Thyroid gland (tissue), 4 donors: ENCODE measurements at regions not wholly inside any gene's neighbourhood (a gene's known extent, or its start where the extent isn't known, plus 50 kb on each side); places are given as distances from the start of the nearest gene placed in this dataset.

Source experiments
- DNase-seq, 2 donors: peaks; one replicate each; pipeline ENCODE4 v3.0.0-alpha.2; 2019
- H3K27ac ChIP-seq, 3 donors: fragments of 200-600 bp; sonication (generic); 1 replicate in 2 of 3; 2 replicates in 1 of 3; pipeline ENCODE4 v1.5.1; 2016 to 2019; ENCODE audit warnings: mild to moderate bottlenecking in 1 of 3, moderate library complexity in 1 of 3
- H3K27me3 ChIP-seq: fragments of 200-600 bp; sonication (generic); one replicate; pipeline ENCODE4 v1.5.1; 2019
- H3K36me3 ChIP-seq, 2 donors: fragments of 200-600 bp; sonication (generic); one replicate each; pipeline ENCODE4 v1.5.1; 2016 to 2019
- H3K4me1 ChIP-seq, 2 donors: fragments of 200-600 bp; sonication (generic); one replicate each; pipeline ENCODE4 v1.5.1; 2017 to 2019
- H3K4me3 ChIP-seq, 3 donors: fragments of 200-600 bp; sonication (generic); replicated peaks in 1 of 3; 1 replicate in 2 of 3; 2 replicates in 1 of 3; pipeline ENCODE4 v1.5.1; 2016; ENCODE audit warnings: mild to moderate bottlenecking in 1 of 3
- H3K9me3 ChIP-seq: fragments of 200-600 bp; sonication (generic); one replicate; pipeline ENCODE4 v1.5.1; 2017
- POLR2A ChIP-seq, 2 donors: fragments of 450-650 bp; IDR thresholded peaks; one replicate each; pipeline ENCODE4 v1.6.1; 2017; ENCODE audit warnings: antibody characterized with exemption in 2 of 2, mild to moderate bottlenecking in 2 of 2, moderate library complexity in 1 of 2
- WGBS, 2 donors: methylation state at CpG; one replicate each; pipeline ENCODE4 v1.1.5; 2017; 5-methylcytosine and 5-hydroxymethylcytosine counted together
- intact Hi-C: fragments of 100-400 bp; cut with DNase I; formaldehyde crosslinking; loops from one replicate; pipeline ENCODE4 v1.15.1; 2023
- TF ChIP-seq, protein P1 (sequence below), 6 experiments: fragments of 200-600 bp in 3 of 6; fragments of 450-650 bp in 3 of 6; sonication (generic) in 3 of 6; IDR thresholded peaks; one replicate each; pipeline ENCODE4 v1.5.1; 2016 to 2019; ENCODE audit warnings: antibody characterized with exemption in 6 of 6, mild to moderate bottlenecking in 2 of 6, inconsistent platforms in 1 of 6, moderate library complexity in 1 of 6

DNA sequence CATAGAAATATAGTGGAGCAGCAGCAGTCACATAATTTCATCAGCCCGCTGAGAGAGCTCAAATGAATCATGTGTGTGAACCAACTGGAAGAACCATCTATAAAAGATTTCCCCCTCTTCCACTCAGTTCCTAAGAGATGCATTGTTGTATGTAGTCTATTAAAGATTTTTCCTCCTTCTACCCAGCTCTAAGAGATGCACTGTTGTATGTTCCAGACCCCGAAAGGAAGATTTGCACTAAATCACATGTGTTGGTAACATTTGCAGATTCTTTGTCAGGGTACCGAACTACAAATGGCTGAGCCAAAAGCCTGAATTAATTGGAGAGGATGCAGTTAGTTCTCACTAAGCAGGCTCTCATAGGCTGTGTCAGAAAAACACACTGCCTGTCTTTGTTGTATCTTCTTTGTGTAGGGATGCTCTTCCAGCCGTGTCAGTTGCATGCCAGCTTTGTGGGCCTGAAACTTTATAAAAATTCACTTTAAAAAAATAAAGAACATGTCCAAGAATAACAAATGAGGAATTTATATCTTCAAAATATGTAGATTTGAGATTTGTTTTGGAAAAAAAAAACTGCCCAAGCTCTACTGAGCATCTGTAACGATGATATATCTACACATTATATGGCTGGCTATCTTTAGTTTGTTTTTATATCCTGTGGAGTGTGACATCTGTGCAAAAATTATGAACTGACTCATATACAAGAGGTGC lies 223.1 kb downstream of the MZT1 start:
- Histone ChIP-seq H3K4me3 (no peak overlapping the region), H3K36me3 (no peaks in the 10 kb centered on the region), H3K27me3 (no peaks in the 10 kb centered on the region), H3K4me1 (no peaks in the 10 kb centered on the region), H3K9me3 (no peaks in the 10 kb centered on the region), H3K27ac (no peak overlapping the region)
- TF ChIP-seq POLR2A (IDR thresholded peaks at IDR 0.05), result no peak
- TF ChIP-seq, protein P1, sequence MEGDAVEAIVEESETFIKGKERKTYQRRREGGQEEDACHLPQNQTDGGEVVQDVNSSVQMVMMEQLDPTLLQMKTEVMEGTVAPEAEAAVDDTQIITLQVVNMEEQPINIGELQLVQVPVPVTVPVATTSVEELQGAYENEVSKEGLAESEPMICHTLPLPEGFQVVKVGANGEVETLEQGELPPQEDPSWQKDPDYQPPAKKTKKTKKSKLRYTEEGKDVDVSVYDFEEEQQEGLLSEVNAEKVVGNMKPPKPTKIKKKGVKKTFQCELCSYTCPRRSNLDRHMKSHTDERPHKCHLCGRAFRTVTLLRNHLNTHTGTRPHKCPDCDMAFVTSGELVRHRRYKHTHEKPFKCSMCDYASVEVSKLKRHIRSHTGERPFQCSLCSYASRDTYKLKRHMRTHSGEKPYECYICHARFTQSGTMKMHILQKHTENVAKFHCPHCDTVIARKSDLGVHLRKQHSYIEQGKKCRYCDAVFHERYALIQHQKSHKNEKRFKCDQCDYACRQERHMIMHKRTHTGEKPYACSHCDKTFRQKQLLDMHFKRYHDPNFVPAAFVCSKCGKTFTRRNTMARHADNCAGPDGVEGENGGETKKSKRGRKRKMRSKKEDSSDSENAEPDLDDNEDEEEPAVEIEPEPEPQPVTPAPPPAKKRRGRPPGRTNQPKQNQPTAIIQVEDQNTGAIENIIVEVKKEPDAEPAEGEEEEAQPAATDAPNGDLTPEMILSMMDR (IDR thresholded peaks at IDR 0.05), result no peak
- WGBS, 2 donors, result 68% methylated on average over 5 of the region's 5 CpGs
- intact Hi-C loops, result no loop called here
- DNase-seq, result no peak

DNA sequence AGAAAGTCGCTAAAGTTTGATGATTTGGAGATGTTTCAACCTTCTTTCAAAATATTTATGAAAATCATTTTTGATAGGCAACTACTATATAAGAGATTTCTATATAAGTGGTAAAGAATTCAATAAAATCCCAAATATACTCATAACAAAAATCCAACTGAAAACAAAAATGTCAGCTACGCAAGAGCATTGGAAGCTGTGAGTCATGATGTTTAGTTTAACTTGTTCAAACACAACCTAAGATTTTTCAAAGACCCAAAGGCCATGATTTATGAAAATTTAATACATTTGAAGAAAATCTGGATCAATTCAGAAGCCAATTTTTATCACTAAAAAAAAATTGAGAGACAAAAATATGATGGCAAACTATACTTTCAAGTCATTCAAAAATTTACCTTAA lies 226.6 kb downstream of the MZT1 start:
- intact Hi-C loops, result no loop called here
- 94 to 98% methylated on average over 2 of the region's 2 CpGs for WGBS, 2 donors
- no peak overlapping the region for H3K4me3 ChIP-seq
- no peak for DNase-seq
- no peaks in the 10 kb centered on the region for H3K36me3 ChIP-seq
- H3K4me1 ChIP-seq, result no peaks in the 10 kb centered on the region
- TF ChIP-seq POLR2A (IDR thresholded peaks at IDR 0.05), result no peak
- TF ChIP-seq, protein P1 (IDR thresholded peaks at IDR 0.05), result no peak
- no peaks in the 10 kb centered on the region for H3K9me3 ChIP-seq
- H3K27ac ChIP-seq, result no peak overlapping the region
- H3K27me3 ChIP-seq, result no peaks in the 10 kb centered on the region

DNA sequence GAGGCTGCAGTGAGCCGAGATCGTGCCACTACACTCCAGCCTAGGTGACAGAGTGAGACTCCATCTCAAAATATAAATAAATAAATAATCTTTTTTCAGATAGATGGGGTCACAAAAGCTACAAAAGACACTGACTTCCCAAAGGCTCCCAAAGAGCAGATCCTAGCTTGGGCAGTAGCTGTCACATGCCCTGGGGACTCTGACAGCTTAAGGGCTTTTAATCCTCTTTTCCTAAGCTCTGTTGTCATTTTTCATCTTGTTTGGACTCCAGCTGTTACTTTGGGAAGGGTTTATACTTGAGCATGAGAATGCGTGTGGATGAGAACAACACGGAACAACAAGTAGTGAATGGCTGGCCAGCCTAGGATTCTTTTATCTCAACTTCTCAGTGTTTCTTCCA lies 231.7 kb downstream of the MZT1 start:
- no peaks in the 10 kb centered on the region for H3K4me1 ChIP-seq
- 93 to 95% methylated on average over 4 of the region's 4 CpGs for WGBS, 2 donors
- no peaks in the 10 kb centered on the region for H3K9me3 ChIP-seq
- no peaks in the 10 kb centered on the region for H3K27me3 ChIP-seq
- H3K27ac ChIP-seq, result no peak overlapping the region
- no peak overlapping the region for H3K4me3 ChIP-seq
- TF ChIP-seq POLR2A (IDR thresholded peaks at IDR 0.05), result no peak
- TF ChIP-seq, protein P1 (IDR thresholded peaks at IDR 0.05), result no peak
- intact Hi-C loops, result no loop called here
- no peaks in the 10 kb centered on the region for H3K36me3 ChIP-seq
- DNase-seq, result no peak

DNA sequence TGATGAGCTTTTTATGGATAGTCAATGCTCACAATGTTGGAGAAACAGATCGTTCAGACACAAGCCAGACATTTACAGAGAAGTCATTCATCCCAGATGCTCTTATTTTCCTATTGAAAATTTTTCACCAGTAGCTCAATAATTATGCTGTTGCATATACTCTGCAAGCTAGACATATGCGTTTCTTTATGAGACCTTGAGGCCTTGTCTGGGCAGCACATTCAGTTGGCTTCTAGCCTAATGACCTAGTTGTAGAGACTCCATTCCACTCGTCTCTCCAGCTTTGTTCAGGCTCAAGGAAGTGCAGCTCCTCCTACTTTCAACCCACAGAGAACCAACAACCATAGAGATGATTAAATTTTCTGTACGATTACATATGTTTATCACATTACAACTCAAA lies 237.7 kb downstream of the MZT1 start:
- Histone ChIP-seq H3K36me3 (no peaks in the 10 kb centered on the region), H3K4me1 (no peaks in the 10 kb centered on the region), H3K27me3 (no peaks in the 10 kb centered on the region), H3K4me3 (no peak overlapping the region), H3K9me3 (no peaks in the 10 kb centered on the region), H3K27ac (no peak overlapping the region)
- intact Hi-C loops, result no loop called here
- DNase-seq, result no peak
- 71 to 82% methylated on average over 4 of the region's 4 CpGs for WGBS, 2 donors
- TF ChIP-seq POLR2A (IDR thresholded peaks at IDR 0.05), result no peak
- TF ChIP-seq, protein P1 (IDR thresholded peaks at IDR 0.05), result no peak

DNA sequence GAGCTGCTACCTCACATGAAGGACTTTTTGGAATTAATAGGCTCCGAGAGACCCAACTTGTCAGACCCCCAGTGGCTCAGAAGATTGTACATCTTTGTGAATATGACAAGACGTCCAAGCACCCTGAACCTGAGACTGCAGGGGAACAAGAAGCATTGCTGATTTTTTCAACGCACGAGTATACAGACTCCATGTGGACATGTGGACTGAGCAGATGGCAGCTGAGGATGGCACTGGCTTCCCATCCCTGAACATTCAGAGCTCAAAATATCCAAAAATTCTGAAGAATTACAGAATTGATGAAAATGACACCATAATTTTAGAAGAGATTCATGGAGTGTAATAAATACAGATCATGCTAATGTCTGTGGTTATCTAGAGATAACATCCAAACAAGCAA lies 254.1 kb downstream of the MZT1 start:
- Histone ChIP-seq H3K9me3 (no peaks in the 10 kb centered on the region), H3K4me1 (no peaks in the 10 kb centered on the region), H3K27ac (no peak overlapping the region), H3K36me3 (no peaks in the 10 kb centered on the region), H3K27me3 (no peaks in the 10 kb centered on the region), H3K4me3 (no peak overlapping the region)
- DNase-seq, result no peak
- intact Hi-C loops, result no loop called here
- TF ChIP-seq, protein P1 (IDR thresholded peaks at IDR 0.05), result no peak
- TF ChIP-seq POLR2A (IDR thresholded peaks at IDR 0.05), result no peak
- 89 to 92% methylated on average over 4 of the region's 4 CpGs for WGBS, 2 donors
